Uterus (tissue), 3 donors: ENCODE measurements at regions not wholly inside any gene's neighbourhood (a gene's known extent, or its start where the extent isn't known, plus 50 kb on each side); places are given as distances from the start of the nearest gene placed in this dataset.

ENCODE experiments used
- DNase-seq, 2 donors: peaks; one replicate each; pipeline ENCODE4 v3.0.0-alpha.2; 2019 to 2020
- H3K27ac ChIP-seq, 2 donors: fragments of 200-600 bp; sonication (generic); 1 replicate in 1 of 2; 2 replicates in 1 of 2; pipeline ENCODE4 v1.5.1; 2016 to 2018
- H3K27me3 ChIP-seq, 2 donors: fragments of 200-600 bp; sonication (generic); one replicate each; pipeline ENCODE4 v1.5.1; 2018 to 2019; ENCODE audit warnings: control low read depth in 1 of 2
- H3K36me3 ChIP-seq, 2 donors: fragments of 200-600 bp; sonication (generic); one replicate each; pipeline ENCODE4 v1.5.1; 2019; ENCODE audit warnings: control low read depth in 1 of 2
- H3K4me1 ChIP-seq, 2 donors: fragments of 200-600 bp; sonication (generic); one replicate each; pipeline ENCODE4 v1.5.1; 2018 to 2019; ENCODE audit warnings: control low read depth in 1 of 2
- H3K4me3 ChIP-seq, 2 donors: fragments of 200-600 bp; sonication (generic); 1 replicate in 1 of 2; 2 replicates in 1 of 2; pipeline ENCODE4 v1.5.1; 2018 to 2019; ENCODE audit warnings: mild to moderate bottlenecking in 1 of 2
- H3K9me3 ChIP-seq, 2 donors: fragments of 200-600 bp; sonication (generic); one replicate each; pipeline ENCODE4 v1.5.1; 2019; ENCODE audit warnings: control low read depth in 1 of 2
- POLR2A ChIP-seq, 2 donors: fragments of 450-650 bp; IDR thresholded peaks; one replicate each; pipeline ENCODE4 v1.6.1; 2016; ENCODE audit warnings: antibody characterized with exemption in 2 of 2, mild to moderate bottlenecking in 1 of 2, moderate library complexity in 1 of 2
- intact Hi-C: fragments of 100-400 bp; cut with DNase I; formaldehyde crosslinking; loops from one replicate; pipeline ENCODE4 v1.15.1; 2023; ENCODE audit warnings: low total_unique reads
- TF ChIP-seq, protein P1 (sequence below), 4 experiments: fragments of 200-600 bp in 2 of 4; fragments of 450-650 bp in 2 of 4; sonication (generic) in 2 of 4; IDR thresholded peaks; one replicate each; pipeline ENCODE4 v1.5.1; 2016 to 2019; ENCODE audit warnings: antibody characterized with exemption in 4 of 4, mild to moderate bottlenecking in 2 of 4, moderate library complexity in 1 of 4
- donor health status: DM: yes; HTN: yes; CAD: no.

DNA sequence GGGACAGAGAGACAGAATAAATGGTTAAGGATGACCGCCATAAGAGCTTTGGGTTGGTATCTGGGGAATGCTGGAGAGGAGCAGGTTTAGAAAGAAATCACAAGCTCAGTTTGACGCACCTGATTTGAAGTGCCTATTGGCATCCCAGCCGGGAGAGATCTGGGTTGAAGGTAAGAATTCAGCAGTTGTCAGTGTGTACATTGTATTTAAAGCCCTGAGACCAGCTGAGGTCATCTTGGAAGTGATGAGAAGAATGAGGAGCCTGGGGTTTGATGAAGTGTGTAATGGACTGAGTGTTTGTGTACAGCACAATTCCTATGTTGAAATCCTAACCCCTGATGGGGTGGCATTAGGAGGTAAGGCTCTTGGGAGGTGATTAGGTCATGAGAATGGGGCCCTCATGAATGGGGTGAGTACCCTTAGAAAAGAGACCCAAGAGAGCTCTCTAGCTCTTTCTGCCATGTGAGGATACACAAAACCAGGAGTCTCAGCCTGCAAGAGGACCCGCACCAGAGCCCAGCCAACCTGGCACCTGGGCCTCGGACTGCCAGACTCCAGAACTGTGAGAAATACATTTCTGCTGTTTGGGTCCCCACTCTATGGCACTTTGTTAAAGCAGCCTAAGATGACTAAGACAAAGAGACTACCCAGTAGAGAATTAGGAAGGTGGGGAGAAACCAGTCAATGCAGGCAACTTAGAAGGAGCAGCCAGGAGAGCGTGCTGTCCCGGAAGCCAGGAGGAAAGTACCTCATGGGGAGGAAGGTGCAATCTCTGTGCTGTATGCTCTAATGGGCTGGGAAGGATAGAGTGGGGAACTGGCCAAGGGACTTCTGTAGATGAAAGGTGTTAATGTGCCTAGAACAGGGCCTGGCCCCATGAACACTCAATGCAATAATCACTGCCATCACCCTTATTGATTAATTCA lies 133.7 kb upstream of the SLC24A3 start:
- TF ChIP-seq, protein P1, sequence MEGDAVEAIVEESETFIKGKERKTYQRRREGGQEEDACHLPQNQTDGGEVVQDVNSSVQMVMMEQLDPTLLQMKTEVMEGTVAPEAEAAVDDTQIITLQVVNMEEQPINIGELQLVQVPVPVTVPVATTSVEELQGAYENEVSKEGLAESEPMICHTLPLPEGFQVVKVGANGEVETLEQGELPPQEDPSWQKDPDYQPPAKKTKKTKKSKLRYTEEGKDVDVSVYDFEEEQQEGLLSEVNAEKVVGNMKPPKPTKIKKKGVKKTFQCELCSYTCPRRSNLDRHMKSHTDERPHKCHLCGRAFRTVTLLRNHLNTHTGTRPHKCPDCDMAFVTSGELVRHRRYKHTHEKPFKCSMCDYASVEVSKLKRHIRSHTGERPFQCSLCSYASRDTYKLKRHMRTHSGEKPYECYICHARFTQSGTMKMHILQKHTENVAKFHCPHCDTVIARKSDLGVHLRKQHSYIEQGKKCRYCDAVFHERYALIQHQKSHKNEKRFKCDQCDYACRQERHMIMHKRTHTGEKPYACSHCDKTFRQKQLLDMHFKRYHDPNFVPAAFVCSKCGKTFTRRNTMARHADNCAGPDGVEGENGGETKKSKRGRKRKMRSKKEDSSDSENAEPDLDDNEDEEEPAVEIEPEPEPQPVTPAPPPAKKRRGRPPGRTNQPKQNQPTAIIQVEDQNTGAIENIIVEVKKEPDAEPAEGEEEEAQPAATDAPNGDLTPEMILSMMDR (IDR thresholded peaks at IDR 0.05), result no peak
- TF ChIP-seq POLR2A (IDR thresholded peaks at IDR 0.05), result no peak
- Histone ChIP-seq H3K4me3 (no peak overlapping the region), H3K9me3 (no peaks in the 10 kb centered on the region), H3K27ac (no peak overlapping the region), H3K36me3 (no peaks in the 10 kb centered on the region), H3K27me3 (no peaks in the 10 kb centered on the region), H3K4me1 (no peaks in the 10 kb centered on the region)
- intact Hi-C loops, result no loop called here
- DNase-seq, result no peak

DNA sequence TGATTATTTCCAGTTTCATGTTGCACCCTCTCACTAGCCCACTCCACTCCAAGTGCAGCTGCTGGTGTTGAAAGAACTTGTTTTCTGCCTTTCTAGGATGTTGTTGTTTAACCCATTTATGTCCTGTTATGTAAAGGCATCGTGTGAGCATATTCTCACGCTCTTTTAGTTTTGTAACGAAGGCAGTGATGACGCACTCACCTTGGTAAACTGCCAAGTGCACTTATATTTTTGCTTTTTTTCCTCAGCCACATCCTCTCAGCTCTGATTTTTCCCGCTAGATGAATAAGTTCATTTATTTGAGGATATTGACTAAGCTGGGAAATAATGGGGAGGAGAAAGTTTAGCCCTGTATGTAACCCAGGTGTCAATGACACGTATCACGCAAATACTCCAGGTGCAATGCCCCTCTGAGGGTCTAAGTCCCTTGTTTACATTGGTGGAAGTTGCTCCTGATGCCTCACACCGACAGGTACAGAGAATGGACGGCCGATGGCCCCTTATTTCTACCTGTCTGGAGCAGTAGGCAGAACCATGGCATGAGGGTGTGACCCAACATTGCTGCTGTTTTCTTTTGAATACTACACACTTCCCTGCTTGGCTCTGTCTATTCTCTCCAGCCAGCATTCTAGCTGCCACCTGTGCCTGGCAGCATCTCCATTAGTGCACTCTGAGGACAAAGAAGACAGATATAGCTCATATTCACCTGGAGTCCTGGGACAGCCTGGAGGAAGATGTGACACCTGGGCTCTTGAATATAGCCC lies 132.7 kb upstream of the SLC24A3 start:
- DNase-seq, result no peak
- intact Hi-C loops, result no loop called here
- no peak overlapping the region for H3K27ac ChIP-seq
- TF ChIP-seq POLR2A (IDR thresholded peaks at IDR 0.05), result no peak
- TF ChIP-seq, protein P1 (IDR thresholded peaks at IDR 0.05), result no peak
- no peaks in the 10 kb centered on the region for H3K27me3 ChIP-seq
- no peaks in the 10 kb centered on the region for H3K4me1 ChIP-seq
- H3K36me3 ChIP-seq, result no peaks in the 10 kb centered on the region
- no peaks in the 10 kb centered on the region for H3K9me3 ChIP-seq
- H3K4me3 ChIP-seq, result no peak overlapping the region

DNA sequence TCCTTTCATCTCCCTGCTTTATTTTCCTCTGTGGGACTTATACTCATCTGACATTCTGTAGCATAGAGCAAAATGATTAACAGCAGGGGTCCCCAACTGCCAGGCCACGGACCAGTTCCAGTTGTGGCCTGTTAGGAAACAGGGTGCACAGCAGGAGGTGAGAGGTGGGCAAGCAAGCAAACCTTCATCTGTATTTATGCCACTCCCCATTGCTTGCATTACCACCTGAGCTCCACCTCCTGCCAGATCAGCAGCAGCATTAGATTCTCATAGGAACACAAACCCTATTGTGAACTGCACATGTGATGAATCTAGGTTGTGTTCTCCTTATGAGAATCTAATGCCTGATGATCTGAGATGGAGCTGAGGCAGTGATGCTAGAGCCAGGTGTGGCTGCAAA lies 130.5 kb upstream of the SLC24A3 start:
- Histone ChIP-seq H3K27me3 (no peaks in the 10 kb centered on the region), H3K9me3 (no peaks in the 10 kb centered on the region), H3K4me1 (no peaks in the 10 kb centered on the region), H3K36me3 (no peaks in the 10 kb centered on the region), H3K4me3 (no peak overlapping the region), H3K27ac (no peak overlapping the region)
- no peak for TF ChIP-seq POLR2A (IDR thresholded peaks at IDR 0.05)
- TF ChIP-seq, protein P1 (IDR thresholded peaks at IDR 0.05), result no peak
- intact Hi-C loops, result no loop called here
- no peak for DNase-seq

DNA sequence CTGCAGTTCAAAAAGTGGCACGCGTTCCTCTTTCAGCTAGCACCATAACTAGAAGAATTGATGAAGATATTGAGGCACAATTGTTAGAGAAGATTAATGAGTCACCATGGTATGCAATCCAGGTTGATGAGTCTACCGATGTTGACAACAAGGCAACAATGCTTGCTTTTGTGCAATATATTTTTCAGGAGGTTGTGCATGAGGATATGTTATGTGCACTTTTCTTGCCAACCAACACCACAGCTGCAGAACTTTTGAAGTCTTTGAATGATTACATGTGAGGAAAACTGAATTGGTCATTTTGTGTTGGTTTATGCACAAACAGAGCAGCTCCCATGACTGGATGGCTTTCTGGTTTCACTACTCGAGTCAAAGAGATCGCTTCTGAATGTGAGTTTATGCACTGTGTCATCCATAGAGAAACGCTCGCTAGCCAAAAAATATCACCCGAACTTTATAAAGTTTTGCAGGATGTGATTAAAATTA lies 129.3 kb upstream of the SLC24A3 start:
- no peak for TF ChIP-seq POLR2A (IDR thresholded peaks at IDR 0.05)
- TF ChIP-seq, protein P1 (IDR thresholded peaks at IDR 0.05), result no peak
- H3K36me3 ChIP-seq, result no peaks in the 10 kb centered on the region
- intact Hi-C loops, result no loop called here
- no peaks in the 10 kb centered on the region for H3K4me1 ChIP-seq
- no peaks in the 10 kb centered on the region for H3K27me3 ChIP-seq
- DNase-seq, result no peak
- H3K9me3 ChIP-seq, result no peaks in the 10 kb centered on the region
- H3K27ac ChIP-seq, result no peak overlapping the region
- no peak overlapping the region for H3K4me3 ChIP-seq

DNA sequence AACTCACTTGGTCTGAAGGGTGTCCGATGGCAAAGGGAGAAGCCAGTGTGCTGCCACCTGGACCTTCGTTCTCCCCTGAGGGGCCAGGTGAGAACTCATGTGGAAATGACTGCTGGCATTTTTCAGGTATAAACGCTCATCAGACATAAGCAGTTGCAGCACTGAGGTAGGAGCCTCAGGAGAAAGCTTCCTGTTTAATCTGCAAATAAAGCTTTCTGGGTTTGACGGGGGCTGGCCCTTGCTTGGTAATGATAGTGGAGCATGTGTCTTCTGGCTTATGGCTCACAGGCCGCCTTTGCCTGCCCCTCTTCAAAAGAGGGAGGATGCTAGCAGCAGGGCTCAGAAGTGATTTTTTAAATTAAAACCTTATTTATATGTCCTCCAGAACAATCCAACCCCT lies 122.1 kb upstream of the SLC24A3 start:
- Histone ChIP-seq H3K27me3 (no peaks in the 10 kb centered on the region), H3K36me3 (no peaks in the 10 kb centered on the region), H3K27ac (no peak overlapping the region), H3K4me3 (no peak overlapping the region), H3K9me3 (no peaks in the 10 kb centered on the region), H3K4me1 (no peaks in the 10 kb centered on the region)
- no peak for DNase-seq
- intact Hi-C loops, result no loop called here
- no peak for TF ChIP-seq POLR2A (IDR thresholded peaks at IDR 0.05)
- TF ChIP-seq, protein P1 (IDR thresholded peaks at IDR 0.05), result no peak
